ENCODE measurements at regions not wholly inside any gene's neighbourhood (a gene's known extent, or its start where the extent isn't known, plus 50 kb on each side); places are given as distances from the start of the nearest gene placed in this dataset.
"Not testable (repeated sequence)": the region's sequence is repeated elsewhere in the genome, so short reads cannot be mapped to it uniquely, and the experiment has no call there.

- DNase-seq (ENCODE audit: low read depth in 2 of 2) = no peak
Measured at GRCh38 chr7:12985752-12986151, 298.3 kb downstream of the ARL4A start.

- no peak for DNase-seq (ENCODE audit: low read depth in 2 of 2)
Measured at GRCh38 chr7:12987238-12987637, 299.8 kb downstream of the ARL4A start.

- no peak for DNase-seq (ENCODE audit: low read depth in 2 of 2)
Measured at GRCh38 chr7:12990440-12990839, 303.0 kb downstream of the ARL4A start.

- DNase-seq (ENCODE audit: low read depth in 2 of 2) = no peak
Measured at GRCh38 chr7:12993025-12993424, 305.6 kb downstream of the ARL4A start.

- no peak for DNase-seq (ENCODE audit: low read depth in 2 of 2)
Measured at GRCh38 chr7:12995912-12996469, 308.6 kb downstream of the ARL4A start.

- no peak for DNase-seq (ENCODE audit: low read depth in 2 of 2)
Measured at GRCh38 chr7:13007331-13007730, 319.9 kb downstream of the ARL4A start.

GRCh38 chr7:13009517-13009916 lies 322.1 kb downstream of the ARL4A start:
- no peak for DNase-seq (ENCODE audit: low read depth in 2 of 2)

GRCh38 chr7:13014011-13014410 lies 326.6 kb downstream of the ARL4A start:
- no peak for DNase-seq (ENCODE audit: low read depth in 2 of 2)

DNA sequence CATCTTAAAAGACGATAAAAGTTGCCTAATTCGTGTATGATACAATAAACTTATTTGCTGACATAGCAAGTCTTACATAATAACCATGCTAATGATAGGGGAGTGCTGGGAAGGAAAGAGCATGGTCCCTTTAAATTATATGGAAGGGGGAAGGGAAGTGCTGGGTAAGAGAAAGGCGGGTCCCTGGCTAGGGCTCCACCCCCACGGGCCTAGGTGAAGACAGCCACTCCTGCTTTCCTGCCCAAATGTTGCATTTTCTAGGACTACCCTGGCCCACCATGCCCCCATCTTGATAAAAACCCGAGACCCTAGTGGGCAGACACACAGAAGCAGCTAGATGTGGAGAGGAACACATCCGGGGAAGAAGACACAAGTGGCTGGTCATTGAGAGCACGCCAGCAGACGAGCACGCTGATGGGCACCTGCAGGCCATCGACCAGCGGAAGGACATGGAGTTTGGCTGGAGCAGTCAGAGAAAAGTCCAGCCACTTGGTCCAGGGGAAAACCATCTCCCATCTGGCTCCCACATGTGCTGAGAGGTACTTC lies 328.7 kb downstream of the ARL4A start:
- no peak for DNase-seq (ENCODE audit: low read depth in 2 of 2)

- no peak for DNase-seq (ENCODE audit: low read depth in 2 of 2)
Measured at GRCh38 chr7:13016592-13017332, 329.3 kb downstream of the ARL4A start.

- DNase-seq (ENCODE audit: low read depth in 2 of 2) = peak in 1 of 2 experiments; percentile 1
Measured at GRCh38 chr7:13017333-13017857, 330.0 kb downstream of the ARL4A start.

GRCh38 chr7:13017881-13018280 lies 330.4 kb downstream of the ARL4A start:
- DNase-seq (ENCODE audit: low read depth in 2 of 2) = no peak

DNA sequence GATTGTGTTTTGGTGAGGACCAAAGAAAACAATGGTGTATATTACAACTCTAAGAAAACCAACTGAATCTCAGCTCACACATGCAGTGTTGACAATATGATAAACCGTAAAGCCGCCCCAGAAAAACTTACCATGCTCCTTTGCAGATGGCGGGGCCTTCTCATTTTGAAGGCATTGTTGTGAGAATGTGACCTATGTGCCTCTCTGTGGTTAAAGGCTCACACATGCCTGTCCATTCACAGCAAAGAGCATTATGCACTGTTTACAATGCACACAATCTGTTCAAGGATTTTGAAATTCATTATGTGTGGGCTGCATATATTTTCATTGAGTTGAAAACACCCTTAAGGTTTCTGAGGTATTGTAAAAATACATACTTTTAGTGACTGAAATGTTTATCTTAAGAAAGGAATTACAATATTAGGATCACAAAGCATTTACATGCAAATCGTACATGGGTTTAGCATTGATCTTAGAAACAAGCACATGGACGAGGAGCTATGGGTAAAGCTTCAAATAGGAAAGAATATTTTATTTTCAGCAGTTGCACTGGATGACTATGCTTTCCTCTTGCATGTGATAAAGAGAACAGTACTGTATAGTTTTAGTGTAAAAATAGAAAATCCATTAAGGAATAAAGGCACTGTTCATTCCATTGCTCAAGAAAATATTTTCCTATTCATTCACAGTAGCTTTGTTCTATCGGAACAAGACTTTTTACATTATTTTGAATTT lies 334.3 kb downstream of the ARL4A start:
- no peak for DNase-seq (ENCODE audit: low read depth in 2 of 2)

DNA sequence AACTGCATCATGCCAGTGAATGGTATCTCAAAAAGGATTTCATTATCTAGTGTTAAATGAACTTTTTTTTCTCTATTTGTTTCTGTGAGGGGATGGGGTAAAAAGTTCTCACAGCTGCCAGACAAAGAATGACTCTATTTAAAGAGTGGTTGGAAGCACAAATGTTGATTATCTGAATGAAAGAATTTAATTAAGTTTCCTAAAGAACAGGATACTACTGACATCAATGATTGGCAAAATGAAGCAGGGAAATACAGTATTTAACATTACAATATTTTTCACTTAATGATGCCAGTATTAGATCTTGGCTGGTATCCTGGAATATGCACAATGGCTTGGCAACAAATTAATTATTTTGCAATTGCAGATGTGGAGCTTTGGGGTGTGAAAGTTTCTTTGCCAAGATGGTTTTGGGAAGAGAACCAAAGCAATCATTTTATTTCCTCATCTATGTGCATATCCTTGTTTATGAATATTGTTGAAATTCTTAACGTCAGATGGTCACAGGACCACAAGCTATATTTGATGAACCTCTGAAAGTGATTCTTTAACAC lies 336.8 kb downstream of the ARL4A start:
- no peak for DNase-seq (ENCODE audit: low read depth in 2 of 2)

GRCh38 chr7:13025043-13025442 lies 337.6 kb downstream of the ARL4A start:
- DNase-seq (ENCODE audit: low read depth in 2 of 2) = not testable (repeated sequence)

- no peak for DNase-seq (ENCODE audit: low read depth in 2 of 2)
Measured at GRCh38 chr7:13027321-13027720, 339.9 kb downstream of the ARL4A start.

- DNase-seq (ENCODE audit: low read depth in 2 of 2) = no peak
Measured at GRCh38 chr7:13028036-13028824, 340.8 kb downstream of the ARL4A start.

- no peak for DNase-seq (ENCODE audit: low read depth in 2 of 2)
Measured at GRCh38 chr7:13028825-13029099, 341.3 kb downstream of the ARL4A start.

GRCh38 chr7:13031468-13031867 lies 344.0 kb downstream of the ARL4A start:
- no peak for DNase-seq (ENCODE audit: low read depth in 2 of 2)

DNA sequence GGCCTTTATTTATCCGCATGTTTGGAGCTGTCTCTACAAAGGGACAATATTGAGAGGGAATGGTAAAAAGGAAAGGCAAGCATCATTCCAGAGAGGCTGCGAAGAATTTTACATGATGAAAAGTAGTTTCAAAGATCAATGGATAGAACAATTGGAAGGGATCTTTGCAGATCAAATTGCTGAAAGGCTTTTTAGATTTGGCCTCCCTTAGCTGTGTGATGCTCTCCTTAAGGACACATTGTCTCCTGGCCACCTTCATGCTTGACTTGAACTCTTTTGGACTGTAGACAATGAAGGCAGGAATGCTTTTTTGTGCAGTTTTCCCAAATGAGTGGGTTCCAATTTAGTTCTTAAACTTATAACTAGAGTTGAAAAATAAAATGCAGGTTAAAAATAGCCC lies 344.7 kb downstream of the ARL4A start:
- no peak for DNase-seq (ENCODE audit: low read depth in 2 of 2)

DNA sequence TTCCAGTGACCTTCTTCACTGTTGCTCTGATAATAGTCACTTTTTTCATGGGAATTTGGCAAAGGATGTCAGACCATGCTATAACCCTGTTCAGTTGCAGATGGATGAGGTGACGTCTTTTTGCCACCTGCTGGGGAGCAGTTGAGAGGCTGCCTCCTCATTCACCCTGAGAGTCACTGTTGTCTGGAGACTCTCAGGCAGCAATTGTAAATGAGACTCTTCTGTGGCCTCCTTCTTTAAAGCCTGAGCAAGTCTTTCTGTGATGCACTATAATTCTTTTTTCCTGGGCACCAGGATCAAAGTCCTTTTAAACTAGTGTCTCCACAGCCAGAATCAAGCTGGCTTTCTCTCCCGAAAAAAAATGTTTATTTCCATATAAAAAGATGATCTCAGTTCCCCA lies 345.1 kb downstream of the ARL4A start:
- no peak for DNase-seq (ENCODE audit: low read depth in 2 of 2)

GRCh38 chr7:13034693-13035092 lies 347.3 kb downstream of the ARL4A start:
- DNase-seq (ENCODE audit: low read depth in 2 of 2) = no peak

All from fibroblast of skin of left biceps (primary cell).